PC-9 (cell line): ENCODE measurements at regions not wholly inside any gene's neighbourhood (a gene's known extent, or its start where the extent isn't known, plus 50 kb on each side); places are given as distances from the start of the nearest gene placed in this dataset.

Experiments used
- EZH2 ChIP-seq: fragments of 200-600 bp; sonication (generic); IDR thresholded peaks from 2 replicates; pipeline ENCODE4 v1.8.0; 2017; ENCODE audit warnings: antibody characterized with exemption, low read depth
- TF ChIP-seq, protein P1 (sequence below): fragments of 200-600 bp; sonication (generic); conservative IDR thresholded peaks from 2 replicates; pipeline ENCODE4 v1.6.1; 2017; ENCODE audit warnings: mixed run types, antibody characterized with exemption, mild to moderate bottlenecking, moderate library complexity

DNA sequence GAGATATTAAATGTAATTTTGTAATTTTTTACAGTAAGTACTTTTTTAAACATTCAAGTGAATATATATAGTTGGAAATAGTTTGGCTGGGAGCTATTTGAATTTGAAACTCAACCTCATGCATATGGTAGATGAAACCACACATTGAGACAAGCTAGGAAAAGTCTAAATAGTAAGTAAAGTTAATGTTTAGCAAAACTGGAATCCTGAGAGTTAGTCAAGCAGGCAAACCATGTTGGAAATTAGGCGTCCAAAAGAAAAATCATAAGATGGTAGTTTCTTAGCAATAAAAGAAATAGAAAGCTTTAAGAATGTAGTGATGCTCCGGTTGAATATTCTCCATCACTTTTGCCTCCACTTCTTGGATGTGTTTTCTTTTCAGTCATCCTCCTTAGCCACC, 657.1 kb upstream of the CDH10 start:
- TF ChIP-seq, protein P1, sequence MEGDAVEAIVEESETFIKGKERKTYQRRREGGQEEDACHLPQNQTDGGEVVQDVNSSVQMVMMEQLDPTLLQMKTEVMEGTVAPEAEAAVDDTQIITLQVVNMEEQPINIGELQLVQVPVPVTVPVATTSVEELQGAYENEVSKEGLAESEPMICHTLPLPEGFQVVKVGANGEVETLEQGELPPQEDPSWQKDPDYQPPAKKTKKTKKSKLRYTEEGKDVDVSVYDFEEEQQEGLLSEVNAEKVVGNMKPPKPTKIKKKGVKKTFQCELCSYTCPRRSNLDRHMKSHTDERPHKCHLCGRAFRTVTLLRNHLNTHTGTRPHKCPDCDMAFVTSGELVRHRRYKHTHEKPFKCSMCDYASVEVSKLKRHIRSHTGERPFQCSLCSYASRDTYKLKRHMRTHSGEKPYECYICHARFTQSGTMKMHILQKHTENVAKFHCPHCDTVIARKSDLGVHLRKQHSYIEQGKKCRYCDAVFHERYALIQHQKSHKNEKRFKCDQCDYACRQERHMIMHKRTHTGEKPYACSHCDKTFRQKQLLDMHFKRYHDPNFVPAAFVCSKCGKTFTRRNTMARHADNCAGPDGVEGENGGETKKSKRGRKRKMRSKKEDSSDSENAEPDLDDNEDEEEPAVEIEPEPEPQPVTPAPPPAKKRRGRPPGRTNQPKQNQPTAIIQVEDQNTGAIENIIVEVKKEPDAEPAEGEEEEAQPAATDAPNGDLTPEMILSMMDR = no peak
- TF ChIP-seq EZH2 = no peak
